Colonic mucosa (tissue), 4 donors: ENCODE measurements at regions not wholly inside any gene's neighbourhood (a gene's known extent, or its start where the extent isn't known, plus 50 kb on each side); places are given as distances from the start of the nearest gene placed in this dataset.

ENCODE experiments used
- DNase-seq: peaks from one replicate; pipeline ENCODE4 v3.0.0-alpha.2; 2020
- H3K27ac ChIP-seq: fragments of 200-600 bp; one replicate; pipeline ENCODE4 v1.8.0; 2021
- H3K27me3 ChIP-seq: fragments of 200-600 bp; one replicate; pipeline ENCODE4 v1.8.0; 2021
- H3K36me3 ChIP-seq: fragments of 200-600 bp; one replicate; pipeline ENCODE4 v1.8.0; 2021
- H3K4me1 ChIP-seq: fragments of 200-600 bp; one replicate; pipeline ENCODE4 v1.8.0; 2021; ENCODE audit warnings: mild to moderate bottlenecking
- H3K4me3 ChIP-seq: fragments of 200-600 bp; one replicate; pipeline ENCODE4 v1.8.0; 2021
- H3K9ac ChIP-seq, 2 donors: one replicate each; pipeline ENCODE4 v1.7.0; 2013; ENCODE audit warnings: control low read depth in 2 of 2, low read depth in 2 of 2, low read length in 2 of 2
- H3K9me3 ChIP-seq: fragments of 200-600 bp; one replicate; pipeline ENCODE4 v1.8.0; 2021
- intact Hi-C: fragments of 100-400 bp; cut with DNase I; formaldehyde crosslinking; loops from one replicate; pipeline ENCODE4 v1.14.1; 2022
- TF ChIP-seq, protein P1 (sequence below): fragments of 200-600 bp; IDR thresholded peaks from one replicate; pipeline ENCODE4 v1.8.0; 2022; ENCODE audit warnings: antibody characterized with exemption, mild to moderate bottlenecking
- donor health status: healthy.
- donor health status: DM: no; HTN: no; CAD: no.
- donor health status: DM: no; HTN: no; CAD: no.

DNA sequence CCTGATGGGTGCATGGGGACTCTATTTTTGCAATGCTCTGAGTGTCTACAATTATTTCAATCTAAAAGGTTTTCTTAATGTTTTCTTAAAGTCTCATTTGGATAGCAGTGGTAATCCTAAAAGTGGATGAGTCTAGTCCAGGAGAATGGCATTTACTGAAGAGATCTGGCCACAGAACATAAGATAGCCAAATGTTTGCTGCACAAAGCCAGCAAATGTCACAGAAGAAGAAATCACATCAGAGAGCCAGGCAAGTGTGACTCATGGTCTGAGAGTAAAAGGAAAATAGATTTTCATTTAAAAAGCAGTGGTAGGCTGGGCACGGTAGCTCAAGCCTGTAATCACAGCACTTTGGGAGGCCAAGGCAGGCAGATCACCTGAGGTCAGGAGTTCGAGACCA, 352.7 kb upstream of the GRAMD2B start:
- H3K4me1 ChIP-seq: no peaks in the 10 kb centered on the region
- H3K27ac ChIP-seq: no peak overlapping the region
- H3K27me3 ChIP-seq: no peaks in the 10 kb centered on the region
- intact Hi-C loops: no loop called here
- no peak overlapping the region for H3K9ac ChIP-seq
- no peaks in the 10 kb centered on the region for H3K36me3 ChIP-seq
- no peaks in the 10 kb centered on the region for H3K9me3 ChIP-seq
- DNase-seq: no peak
- TF ChIP-seq, protein P1, sequence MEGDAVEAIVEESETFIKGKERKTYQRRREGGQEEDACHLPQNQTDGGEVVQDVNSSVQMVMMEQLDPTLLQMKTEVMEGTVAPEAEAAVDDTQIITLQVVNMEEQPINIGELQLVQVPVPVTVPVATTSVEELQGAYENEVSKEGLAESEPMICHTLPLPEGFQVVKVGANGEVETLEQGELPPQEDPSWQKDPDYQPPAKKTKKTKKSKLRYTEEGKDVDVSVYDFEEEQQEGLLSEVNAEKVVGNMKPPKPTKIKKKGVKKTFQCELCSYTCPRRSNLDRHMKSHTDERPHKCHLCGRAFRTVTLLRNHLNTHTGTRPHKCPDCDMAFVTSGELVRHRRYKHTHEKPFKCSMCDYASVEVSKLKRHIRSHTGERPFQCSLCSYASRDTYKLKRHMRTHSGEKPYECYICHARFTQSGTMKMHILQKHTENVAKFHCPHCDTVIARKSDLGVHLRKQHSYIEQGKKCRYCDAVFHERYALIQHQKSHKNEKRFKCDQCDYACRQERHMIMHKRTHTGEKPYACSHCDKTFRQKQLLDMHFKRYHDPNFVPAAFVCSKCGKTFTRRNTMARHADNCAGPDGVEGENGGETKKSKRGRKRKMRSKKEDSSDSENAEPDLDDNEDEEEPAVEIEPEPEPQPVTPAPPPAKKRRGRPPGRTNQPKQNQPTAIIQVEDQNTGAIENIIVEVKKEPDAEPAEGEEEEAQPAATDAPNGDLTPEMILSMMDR: no peak
- H3K4me3 ChIP-seq: no peak overlapping the region

DNA sequence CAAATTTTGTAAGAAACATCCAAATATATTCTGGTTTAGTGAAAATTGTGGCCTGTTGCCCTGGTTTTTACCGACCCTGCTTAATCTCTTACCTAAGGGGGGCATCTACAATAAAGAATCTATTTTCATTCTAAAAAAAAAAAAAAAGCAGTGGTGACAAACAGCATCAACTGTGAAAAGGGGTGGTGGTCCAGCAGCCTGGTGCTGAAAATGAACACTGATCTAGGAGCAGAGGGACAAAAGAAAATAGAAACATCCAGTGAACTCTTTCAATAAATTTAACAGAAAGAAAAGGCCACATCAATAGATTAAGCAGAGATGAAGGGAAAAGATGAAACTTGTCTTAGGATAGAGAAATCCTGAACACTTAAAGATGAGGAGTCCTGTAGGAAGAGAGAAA, 348.7 kb upstream of the GRAMD2B start:
- intact Hi-C loops: no loop called here
- H3K27me3 ChIP-seq: no peaks in the 10 kb centered on the region

DNA sequence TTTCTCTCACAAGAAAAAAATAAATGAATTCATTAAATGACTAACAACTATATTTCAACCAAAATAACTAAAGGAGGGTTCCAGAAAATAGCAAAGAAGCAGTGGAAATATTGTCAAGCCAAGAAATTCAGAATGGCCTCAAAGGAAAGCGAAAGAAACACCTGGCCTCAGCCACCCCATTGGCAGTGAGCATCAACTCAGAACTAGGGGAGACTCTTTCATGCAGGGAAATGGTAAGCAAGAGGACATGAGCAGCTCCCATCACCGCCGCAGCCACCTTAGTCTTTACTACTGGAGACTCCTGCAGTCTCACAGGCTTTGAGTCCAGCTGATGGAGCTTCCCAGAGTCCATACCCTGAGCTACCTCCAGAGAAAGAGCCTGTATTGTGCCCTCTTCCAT, 343.9 kb upstream of the GRAMD2B start:
- TF ChIP-seq, protein P1: no peak
- Histone ChIP-seq H3K27ac (no peak overlapping the region), H3K9ac (no peak overlapping the region), H3K36me3 (no peaks in the 10 kb centered on the region), H3K4me1 (no peaks in the 10 kb centered on the region), H3K27me3 (no peaks in the 10 kb centered on the region), H3K4me3 (no peak overlapping the region), H3K9me3 (no peaks in the 10 kb centered on the region)
- intact Hi-C loops: no loop called here
- no peak for DNase-seq

More for the DNA sequence above, 348.7 kb upstream of the GRAMD2B start:
- Histone ChIP-seq H3K27ac (no peak overlapping the region), H3K9ac (no peak overlapping the region), H3K4me1 (no peaks in the 10 kb centered on the region), H3K36me3 (no peaks in the 10 kb centered on the region), H3K4me3 (no peak overlapping the region), H3K9me3 (no peaks in the 10 kb centered on the region)
- TF ChIP-seq, protein P1: no peak
- DNase-seq: no peak

DNA sequence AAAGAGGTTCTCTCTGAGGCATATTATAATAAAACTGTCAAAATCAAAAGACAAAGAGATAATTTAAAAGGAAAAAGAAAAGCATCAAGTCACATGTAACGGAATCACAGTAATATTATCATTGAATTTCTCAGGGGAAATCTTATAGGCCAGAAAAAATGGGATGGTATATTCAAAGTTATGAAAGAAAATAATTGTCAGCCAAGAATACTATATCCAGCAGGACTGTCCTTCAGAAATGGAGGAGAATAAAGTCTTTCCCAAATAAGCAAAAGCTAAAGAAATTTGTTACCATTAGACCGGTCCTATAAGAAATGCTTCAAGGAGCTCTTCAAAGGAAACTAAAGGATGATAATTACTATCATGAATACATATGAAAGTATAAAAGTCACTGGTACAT, 342.0 kb upstream of the GRAMD2B start:
- intact Hi-C loops: no loop called here
- no peaks in the 10 kb centered on the region for H3K4me1 ChIP-seq
- no peaks in the 10 kb centered on the region for H3K27me3 ChIP-seq
- H3K4me3 ChIP-seq: no peak overlapping the region
- no peak for DNase-seq
- no peaks in the 10 kb centered on the region for H3K9me3 ChIP-seq
- no peak overlapping the region for H3K27ac ChIP-seq
- no peaks in the 10 kb centered on the region for H3K36me3 ChIP-seq
- H3K9ac ChIP-seq: no peak overlapping the region
- TF ChIP-seq, protein P1: no peak

DNA sequence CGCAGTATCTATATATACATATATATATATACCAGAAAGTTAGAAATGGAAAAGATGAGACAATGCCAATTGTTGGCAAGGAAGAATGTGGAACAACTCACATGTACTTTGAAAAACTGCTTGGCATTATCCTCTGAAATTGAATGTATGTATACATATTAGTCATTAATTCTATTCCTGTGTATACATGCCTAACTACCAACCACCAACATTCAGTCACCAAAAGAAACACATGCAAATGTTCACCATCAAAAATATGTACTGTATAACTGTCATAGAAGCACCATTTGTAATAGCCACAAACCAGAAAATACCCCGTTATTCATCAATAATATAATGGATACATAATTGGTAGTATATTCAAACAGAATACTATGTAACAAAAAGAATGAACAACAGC, 330.2 kb upstream of the GRAMD2B start:
- intact Hi-C loops: no loop called here
- H3K27ac ChIP-seq: no peak overlapping the region
- no peaks in the 10 kb centered on the region for H3K27me3 ChIP-seq
- TF ChIP-seq, protein P1: no peak
- no peak overlapping the region for H3K9ac ChIP-seq
- H3K4me3 ChIP-seq: no peak overlapping the region
- H3K36me3 ChIP-seq: no peaks in the 10 kb centered on the region
- no peak for DNase-seq
- H3K9me3 ChIP-seq: no peaks in the 10 kb centered on the region
- no peaks in the 10 kb centered on the region for H3K4me1 ChIP-seq

DNA sequence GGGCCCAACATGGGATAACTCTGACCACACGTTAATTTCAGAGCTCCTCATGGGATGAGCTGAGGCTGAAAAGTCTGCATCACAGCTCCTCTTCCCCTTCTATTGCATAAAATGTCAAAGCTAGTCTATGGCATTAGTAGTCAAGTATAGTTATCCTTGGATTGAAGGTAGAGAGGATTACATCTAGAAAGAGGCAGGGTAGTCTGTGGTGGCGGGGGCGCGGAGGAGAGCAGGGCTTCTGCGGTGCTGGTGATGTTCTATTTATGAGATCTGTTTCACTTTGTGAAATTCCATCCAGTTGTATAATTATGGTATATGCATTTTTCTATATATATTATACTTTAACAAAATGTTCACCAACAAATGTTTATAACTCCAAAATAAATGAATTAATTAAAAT, 329.5 kb upstream of the GRAMD2B start:
- Histone ChIP-seq H3K4me3 (no peak overlapping the region), H3K27ac (no peak overlapping the region), H3K9me3 (no peaks in the 10 kb centered on the region), H3K27me3 (no peaks in the 10 kb centered on the region), H3K9ac (no peak overlapping the region), H3K36me3 (no peaks in the 10 kb centered on the region), H3K4me1 (no peaks in the 10 kb centered on the region)
- DNase-seq: no peak
- intact Hi-C loops: no loop called here
- TF ChIP-seq, protein P1: no peak
